Peyer's patch (tissue), 4 donors: ENCODE measurements at regions not wholly inside any gene's neighbourhood (a gene's known extent, or its start where the extent isn't known, plus 50 kb on each side); places are given as distances from the start of the nearest gene placed in this dataset.

Experiments used
- CTCF ChIP-seq, 6 experiments: fragments of 450-650 bp in 4 of 6; fragments of 200-600 bp in 2 of 6; sonication (generic) in 1 of 6; IDR thresholded peaks; one replicate each; pipeline ENCODE4 v1.5.1; 2017 to 2019; ENCODE audit warnings: antibody characterized with exemption in 6 of 6, mild to moderate bottlenecking in 3 of 6, moderate library complexity in 1 of 6
- POLR2A ChIP-seq, 2 donors: fragments of 450-650 bp; IDR thresholded peaks; one replicate each; pipeline ENCODE4 v1.5.1; 2017; ENCODE audit warnings: antibody characterized with exemption in 2 of 2, mild to moderate bottlenecking in 2 of 2, moderate library complexity in 2 of 2

DNA sequence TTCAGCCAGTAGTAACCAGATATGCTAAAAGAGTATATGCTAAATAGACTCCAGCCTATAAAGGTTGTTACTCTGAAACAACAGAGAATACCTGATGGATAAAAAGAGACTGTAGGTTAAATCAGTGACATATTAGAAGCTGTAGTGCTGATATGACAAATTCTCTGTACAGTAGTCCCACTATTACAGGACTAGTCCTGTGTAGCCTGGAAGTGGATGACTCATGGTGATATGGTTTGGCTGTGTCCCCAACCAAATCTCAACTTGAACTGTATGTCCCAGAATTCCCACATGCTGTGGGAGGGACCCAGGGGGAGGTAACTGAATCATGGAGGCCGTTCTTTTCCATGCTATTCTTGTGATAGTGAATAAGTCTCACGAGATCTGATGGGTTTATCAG, 276.2 kb upstream of the POU5F2 start:
- TF ChIP-seq CTCF (IDR thresholded peaks at IDR 0.05) (no peak), POLR2A (IDR thresholded peaks at IDR 0.05) (no peak)
